GM12878 (cell line): ENCODE measurements at regions not wholly inside any gene's neighbourhood (a gene's known extent, or its start where the extent isn't known, plus 50 kb on each side); places are given as distances from the start of the nearest gene placed in this dataset.

Experiments
- ATAC-seq: fragments of 200-7000 bp; cut with Tn5 transposase; 3 replicates; pipeline ENCODE4 v1.9.1; 2020; ENCODE audit warnings: mild to moderate bottlenecking, moderate library complexity
- BruUV-seq: library from RNA; stranded (reverse); fragments of 400-500 nt; replicated peaks from 2 replicates; lab custom pipeline; 2021; lab: Mats Ljungman, UMichigan
- CTCF ChIA-PET: fragments of 300-600 bp; sonication (Branson Sonifier 250); formaldehyde crosslinking; extraction: SDS; loops from one replicate; lab custom pipeline; 2021; ENCODE audit warnings: inconsistent platforms; lab: Yijun Ruan, JAX
- POLR2A ChIA-PET: fragments of 350-600 bp; formaldehyde crosslinking; extraction: SDS; loops from one replicate; lab custom pipeline; 2021; ENCODE audit warnings: inconsistent platforms; lab: Charles Lee
- RAD21 ChIA-PET: fragments of 300-600 bp; sonication (Branson Sonifier 250); formaldehyde crosslinking; loops from one replicate; lab custom pipeline; 2023; ENCODE audit warnings: antibody characterized with exemption; ENCODE audit not compliant: unreplicated experiment; lab: Charles Lee
- SMC1A ChIA-PET: fragments of 300-600 bp; sonication (Branson Sonifier 250); formaldehyde crosslinking; loops from one replicate; lab custom pipeline; 2023; ENCODE audit not compliant: unreplicated experiment, uncharacterized antibody; lab: Charles Lee
- DNase-seq: peaks from one replicate; pipeline ENCODE4 v3.0.0-alpha.2; 2011; ENCODE audit warnings: low read depth, low spot score
- FAIRE-seq: peaks from 3 replicates; lab custom pipeline; 2011; peaks lifted over from hg19 to GRCh38; lab: Jason Lieb, UNC
- H2AFZ ChIP-seq: 2 replicates; pipeline ENCODE4 v1.6.0; 2011; ENCODE audit warnings: low read depth, low read length, control low read depth; ENCODE audit not compliant: control insufficient read depth
- H3K27ac ChIP-seq: 2 replicates; pipeline ENCODE4 v1.5.1; 2011; ENCODE audit warnings: control low read depth; ENCODE audit not compliant: control insufficient read depth, insufficient read depth
- H3K27me3 ChIP-seq, 2 experiments: replicated peaks in 1 of 2; 2 replicates each; pipeline versions ENCODE4 v1.6.0 to v1.6.1; 2011; ENCODE audit warnings: low read length in 1 of 2; ENCODE audit not compliant: control insufficient read depth in 2 of 2, insufficient read depth in 2 of 2
- H3K36me3 ChIP-seq, 2 experiments: 2 replicates each; pipeline ENCODE4 v1.5.1; 2011; ENCODE audit warnings: low read length in 1 of 2; ENCODE audit not compliant: control insufficient read depth in 2 of 2, insufficient read depth in 2 of 2
- H3K4me1 ChIP-seq: 2 replicates; pipeline ENCODE4 v1.6.1; 2011; ENCODE audit warnings: mild to moderate bottlenecking, low read length, moderate library complexity, mixed read lengths; ENCODE audit not compliant: control insufficient read depth, insufficient read depth
- H3K4me2 ChIP-seq: 2 replicates; pipeline ENCODE4 v1.6.0; 2011; ENCODE audit warnings: control low read depth; ENCODE audit not compliant: control insufficient read depth, insufficient read depth
- H3K4me3 ChIP-seq: fragments of 200-600 bp; sonication (generic); 2 replicates; pipeline ENCODE4 v1.5.1; 2016
- H3K79me2 ChIP-seq: 2 replicates; pipeline ENCODE4 v1.6.0; 2011; ENCODE audit warnings: low read length; ENCODE audit not compliant: control insufficient read depth, insufficient read depth
- H3K9ac ChIP-seq: 2 replicates; pipeline ENCODE4 v1.8.0; 2011; ENCODE audit warnings: low read length, control low read depth, mixed read lengths; ENCODE audit not compliant: control insufficient read depth, insufficient read depth
- H3K9me3 ChIP-seq: replicated peaks from 3 replicates; pipeline ENCODE4 v1.5.1; 2011; ENCODE audit warnings: mild to moderate bottlenecking, low read length; ENCODE audit not compliant: control insufficient read depth, insufficient read depth
- H4K20me1 ChIP-seq: 2 replicates; pipeline ENCODE4 v1.6.0; 2011; ENCODE audit not compliant: control insufficient read depth, insufficient read depth
- DPF2 ChIP-seq: fragments of 450-650 bp; IDR thresholded peaks from 2 replicates; pipeline ENCODE4 v1.6.1; 2017; ENCODE audit warnings: mild to moderate bottlenecking
- HSF1 ChIP-seq: fragments of 150-350 bp; IDR thresholded peaks from 2 replicates; pipeline ENCODE4 v1.6.1; 2014; ENCODE audit warnings: mild to moderate bottlenecking, low read depth, low read length
- JUNB ChIP-seq: IDR thresholded peaks from 2 replicates; pipeline ENCODE4 v1.6.1; 2016; ENCODE audit warnings: antibody characterized with exemption, mild to moderate bottlenecking
- MLLT1 ChIP-seq: fragments of 450-650 bp; IDR thresholded peaks from 2 replicates; pipeline ENCODE4 v1.6.1; 2016; ENCODE audit warnings: mild to moderate bottlenecking
- PAX8 ChIP-seq: fragments of 450-650 bp; IDR thresholded peaks from 2 replicates; pipeline ENCODE4 v1.6.1; 2017; ENCODE audit warnings: mild to moderate bottlenecking, moderate library complexity
- PKNOX1 ChIP-seq: fragments of 450-650 bp; IDR thresholded peaks from 2 replicates; pipeline ENCODE4 v1.6.1; 2016; ENCODE audit warnings: mild to moderate bottlenecking
- SIX5 ChIP-seq: IDR thresholded peaks from 2 replicates; pipeline ENCODE4 v1.6.1; 2011; ENCODE audit warnings: mild to moderate bottlenecking, low read depth, low read length, moderate library complexity; ENCODE audit not compliant: severe bottlenecking
- SMC3 ChIP-seq: IDR thresholded peaks from 2 replicates; pipeline ENCODE4 v1.6.1; 2011; ENCODE audit warnings: low read length, improper control_type of control experiment, borderline replicate concordance
- SREBF1 ChIP-seq: IDR thresholded peaks from 2 replicates; pipeline ENCODE4 v1.6.1; 2012; ENCODE audit warnings: mild to moderate bottlenecking, low read length
- SUZ12 ChIP-seq: fragments of 200-600 bp; sonication (generic); IDR thresholded peaks from one replicate; pipeline ENCODE4 v1.6.1; 2018; ENCODE audit warnings: antibody characterized with exemption, mild to moderate bottlenecking; ENCODE audit not compliant: unreplicated experiment
- USF1 ChIP-seq: IDR thresholded peaks from 2 replicates; pipeline ENCODE4 v1.6.1; 2011; ENCODE audit warnings: borderline replicate concordance, low read depth, mild to moderate bottlenecking, moderate library complexity, mixed read lengths, low read length; ENCODE audit not compliant: insufficient read depth; ENCODE audit errors: extremely low read length
- YBX1 ChIP-seq: fragments of 450-650 bp; IDR thresholded peaks from 2 replicates; pipeline ENCODE4 v1.6.1; 2016; ENCODE audit warnings: antibody characterized with exemption
- WGBS: methylation state at CpG from one replicate; pipeline ENCODE4 v1.1.6; 2016; ENCODE audit warnings: low lambda C conversion rate; ENCODE audit not compliant: insufficient replicate concordance, insufficient coverage; ENCODE audit errors: missing lambda C conversion rate; 5-methylcytosine and 5-hydroxymethylcytosine counted together
- in situ Hi-C: fragments of 300-500 bp; cut with MboI; formaldehyde crosslinking; loops from 9 replicates; pipeline ENCODE4 v1.14.3; 2018; ENCODE audit warnings: mixed read lengths
- intact Hi-C: fragments of 100-400 bp; cut with micrococcal nuclease; formaldehyde crosslinking; loops from one replicate; pipeline ENCODE4 v1.14.2; 2022; ENCODE audit not compliant: unreplicated experiment

- WGBS, result 25% methylated on average over 4 of the region's 4 CpGs
- no peak overlapping the region for H2AFZ ChIP-seq
- H4K20me1 ChIP-seq, result no peaks in the 10 kb centered on the region
- DNase-seq, result no peak
- H3K36me3 ChIP-seq, result no peaks in the 10 kb centered on the region
- no peaks in the 10 kb centered on the region; the same call in 2 of the 3 replicates for H3K9me3 ChIP-seq
- intact Hi-C loops, result no loop called here
- no peaks in the 10 kb centered on the region for H3K4me1 ChIP-seq
- TF ChIP-seq JUNB (no peak), USF1 (no peak), YBX1 (no peak), PKNOX1 (no peak), DPF2 (no peak), SIX5 (no peak), SREBF1 (no peak), SMC3 (no peak), MLLT1 (no peak), HSF1 (no peak), PAX8 (no peak), SUZ12 (no peak)
- TF ChIP-seq, all 136 proteins: peak for 0
- no peaks in the 10 kb centered on the region for H3K27me3 ChIP-seq
- ChIA-PET POLR2A (no interaction called here), RAD21 (no interaction called here), CTCF (no interaction called here), SMC1A (no interaction called here)
- in situ Hi-C loops, result no loop called here
- H3K9ac ChIP-seq, result no peak overlapping the region
- ATAC-seq, result no peak
- BruUV-seq, result no TSS peak
- no peak overlapping the region for H3K27ac ChIP-seq
- FAIRE-seq, result no peak
- H3K4me3 ChIP-seq, result no peak overlapping the region
- H3K79me2 ChIP-seq, result no peaks in the 10 kb centered on the region
- no peak overlapping the region for H3K4me2 ChIP-seq
Observed at GRCh38 chr22:47574556-47574955, 812.1 kb downstream of the TBC1D22A start.
